Neutrophil (primary cell): ENCODE measurements at regions not wholly inside any gene's neighbourhood (a gene's known extent, or its start where the extent isn't known, plus 50 kb on each side); places are given as distances from the start of the nearest gene placed in this dataset.
"Not testable (repeated sequence)": the region's sequence is repeated elsewhere in the genome, so short reads cannot be mapped to it uniquely, and the experiment has no call there.

Experiments used
- H3K27ac ChIP-seq: fragments of 200-600 bp; sonication (generic); 2 replicates; pipeline ENCODE4 v1.5.1; 2016; ENCODE audit warnings: mild to moderate bottlenecking, moderate library complexity
- H3K27me3 ChIP-seq: fragments of 200-600 bp; sonication (generic); 2 replicates; pipeline ENCODE4 v1.6.0; 2016; ENCODE audit warnings: mild to moderate bottlenecking
- H3K36me3 ChIP-seq: fragments of 200-600 bp; sonication (generic); 2 replicates; pipeline ENCODE4 v1.5.1; 2017
- H3K4me1 ChIP-seq, 2 experiments: fragments of 200-600 bp in 1 of 2; sonication (generic) in 1 of 2; 1 replicate in 1 of 2; 2 replicates in 1 of 2; pipeline versions ENCODE4 v1.5.1 to v1.6.1; 2013 to 2016; ENCODE audit warnings: low read depth in 1 of 2, low read length in 1 of 2, mild to moderate bottlenecking in 1 of 2, moderate library complexity in 1 of 2; ENCODE audit not compliant: control insufficient read depth in 1 of 2, insufficient read depth in 1 of 2
- H3K4me3 ChIP-seq, 2 experiments: fragments of 200-600 bp in 1 of 2; sonication (generic) in 1 of 2; 1 replicate in 1 of 2; 2 replicates in 1 of 2; pipeline ENCODE4 v1.5.1; 2013 to 2016; ENCODE audit warnings: low read depth in 1 of 2, low read length in 1 of 2, mild to moderate bottlenecking in 1 of 2, moderate library complexity in 1 of 2
- H3K9me3 ChIP-seq: fragments of 200-600 bp; sonication (generic); 2 replicates; pipeline ENCODE4 v1.5.1; 2016
- CTCF ChIP-seq: fragments of 200-600 bp; sonication (generic); IDR thresholded peaks from 2 replicates; pipeline ENCODE4 v1.5.1; 2016; ENCODE audit warnings: antibody characterized with exemption

GRCh38 chr12:19615384-19615725 lies 176.1 kb downstream of the AEBP2 start:
- Histone ChIP-seq H3K27me3 (no peaks in the 10 kb centered on the region), H3K4me1 (no peaks in the 10 kb centered on the region), H3K27ac (no peak overlapping the region), H3K36me3 (no peaks in the 10 kb centered on the region), H3K9me3 (no peaks in the 10 kb centered on the region), H3K4me3 (no peak overlapping the region)
- TF ChIP-seq CTCF: no peak

GRCh38 chr12:19616781-19617180 lies 177.5 kb downstream of the AEBP2 start:
- no peaks in the 10 kb centered on the region for H3K9me3 ChIP-seq
- H3K36me3 ChIP-seq: no peaks in the 10 kb centered on the region
- no peak overlapping the region for H3K27ac ChIP-seq
- no peaks in the 10 kb centered on the region for H3K27me3 ChIP-seq
- no peak for TF ChIP-seq CTCF
- H3K4me3 ChIP-seq: no peak overlapping the region
- no peaks in the 10 kb centered on the region for H3K4me1 ChIP-seq

- H3K27me3 ChIP-seq: no peaks in the 10 kb centered on the region
- no peak overlapping the region for H3K4me3 ChIP-seq
- no peak for TF ChIP-seq CTCF
- H3K36me3 ChIP-seq: no peaks in the 10 kb centered on the region
- no peak overlapping the region for H3K27ac ChIP-seq
- H3K9me3 ChIP-seq: no peaks in the 10 kb centered on the region
- no peaks in the 10 kb centered on the region for H3K4me1 ChIP-seq
Observed at GRCh38 chr12:19620222-19620621, 180.9 kb downstream of the AEBP2 start.

- Histone ChIP-seq H3K27ac (no peak overlapping the region), H3K9me3 (no peaks in the 10 kb centered on the region), H3K36me3 (no peaks in the 10 kb centered on the region), H3K4me1 (no peaks in the 10 kb centered on the region), H3K27me3 (no peaks in the 10 kb centered on the region), H3K4me3 (no peak overlapping the region)
- no peak for TF ChIP-seq CTCF
Observed at GRCh38 chr12:19623751-19624399, 184.6 kb downstream of the AEBP2 start.

- H3K27ac ChIP-seq: no peak overlapping the region
- no peaks in the 10 kb centered on the region for H3K27me3 ChIP-seq
- no peaks in the 10 kb centered on the region for H3K36me3 ChIP-seq
- H3K4me3 ChIP-seq: no peak overlapping the region
- H3K4me1 ChIP-seq: no peaks in the 10 kb centered on the region
- H3K9me3 ChIP-seq: no peaks in the 10 kb centered on the region
- no peak for TF ChIP-seq CTCF
Observed at GRCh38 chr12:19624491-19624890, 185.2 kb downstream of the AEBP2 start.

GRCh38 chr12:19625551-19625950 lies 186.3 kb downstream of the AEBP2 start:
- not testable (repeated sequence) for H3K9me3 ChIP-seq, H3K4me3 ChIP-seq, H3K36me3 ChIP-seq, H3K27me3 ChIP-seq, H3K4me1 ChIP-seq, H3K27ac ChIP-seq
